AG09319 (cell line): ENCODE measurements at regions not wholly inside any gene's neighbourhood (a gene's known extent, or its start where the extent isn't known, plus 50 kb on each side); places are given as distances from the start of the nearest gene placed in this dataset.

Source experiments
- DNase-seq: peaks from one replicate; pipeline ENCODE4 v3.0.0-alpha.2; 2010; ENCODE audit warnings: low read depth; ENCODE audit errors: extremely low read depth
- CTCF ChIP-seq: IDR thresholded peaks from 2 replicates; pipeline ENCODE4 v1.5.1; 2011; ENCODE audit warnings: low read depth, mild to moderate bottlenecking, inconsistent platforms, low read length, moderate library complexity

- DNase-seq: no peak
- TF ChIP-seq CTCF: no peak
Measured at GRCh38 chr20:63123331-63123741, 92.6 kb downstream of the YTHDF1 start.

GRCh38 chr20:63122626-63123025, 93.3 kb downstream of the YTHDF1 start:
- no peak for TF ChIP-seq CTCF
- DNase-seq: no peak

- no peak for TF ChIP-seq CTCF
- no peak for DNase-seq
Measured at GRCh38 chr20:63121749-63122405, 94.1 kb downstream of the YTHDF1 start.

- DNase-seq: no peak
- TF ChIP-seq CTCF: no peak
Measured at GRCh38 chr20:63121246-63121645, 94.7 kb downstream of the YTHDF1 start.

- TF ChIP-seq CTCF: no peak
- no peak for DNase-seq
Measured at GRCh38 chr20:63120808-63121090, 95.2 kb downstream of the YTHDF1 start.

GRCh38 chr20:63119963-63120807, 95.7 kb downstream of the YTHDF1 start:
- TF ChIP-seq CTCF: no peak
- no peak for DNase-seq

- TF ChIP-seq CTCF: no peak
- no peak for DNase-seq
Measured at GRCh38 chr20:63119121-63119962, 96.6 kb downstream of the YTHDF1 start.
